Kidney (tissue), 13 donors: ENCODE measurements at regions not wholly inside any gene's neighbourhood (a gene's known extent, or its start where the extent isn't known, plus 50 kb on each side); places are given as distances from the start of the nearest gene placed in this dataset.

Source experiments
- DNase-seq, 5 donors: peaks; one replicate each; pipeline ENCODE4 v3.0.0-alpha.2; 2013 to 2020
- FAIRE-seq: peaks from 2 replicates; lab custom pipeline; 2012; peaks lifted over from hg19 to GRCh38; lab: Jason Lieb, UNC
- H3K27ac ChIP-seq, 2 donors: one replicate each; pipeline ENCODE4 v1.7.0; 2013; ENCODE audit warnings: low read depth in 2 of 2, low read length in 2 of 2, inconsistent platforms in 1 of 2
- H3K27me3 ChIP-seq: one replicate; pipeline ENCODE4 v1.7.1; 2013; ENCODE audit warnings: low read length, inconsistent platforms; ENCODE audit not compliant: control insufficient read depth, insufficient read depth
- H3K36me3 ChIP-seq, 3 donors: one replicate each; pipeline versions ENCODE4 v1.7.0 to v1.7.1; 2013; ENCODE audit warnings: low read length in 3 of 3, control low read depth in 1 of 3, inconsistent platforms in 1 of 3; ENCODE audit not compliant: insufficient read depth in 3 of 3, control insufficient read depth in 2 of 3
- H3K4me1 ChIP-seq, 3 donors: one replicate each; pipeline versions ENCODE4 v1.7.0 to v1.7.1; 2013; ENCODE audit warnings: low read length in 3 of 3, inconsistent platforms in 1 of 3, low read depth in 1 of 3; ENCODE audit not compliant: control insufficient read depth in 2 of 3, insufficient read depth in 2 of 3
- H3K4me3 ChIP-seq, 3 donors: one replicate each; pipeline versions ENCODE4 v1.7.0 to v1.8.1; 2013; ENCODE audit warnings: low read length in 3 of 3, control low read depth in 1 of 3, inconsistent platforms in 1 of 3
- H3K9ac ChIP-seq, 3 donors: one replicate each; pipeline versions ENCODE4 v1.7.0 to v1.7.1; 2013; ENCODE audit warnings: low read length in 3 of 3, control low read depth in 1 of 3, inconsistent platforms in 1 of 3
- H3K9me3 ChIP-seq, 3 donors: one replicate each; pipeline versions ENCODE4 v1.7.0 to v1.7.1; 2013; ENCODE audit warnings: low read length in 3 of 3, control low read depth in 1 of 3, inconsistent platforms in 1 of 3; ENCODE audit not compliant: control insufficient read depth in 2 of 3, insufficient read depth in 1 of 3
- intact Hi-C: fragments of 100-400 bp; cut with DNase I; formaldehyde crosslinking; loops from one replicate; pipeline ENCODE4 v1.11.1; 2022
- TF ChIP-seq, protein P1 (sequence below): IDR thresholded peaks from 3 replicates; pipeline ENCODE4 v1.5.1; 2012; ENCODE audit warnings: mild to moderate bottlenecking, moderate library complexity, borderline replicate concordance; ENCODE audit not compliant: insufficient read depth; ENCODE audit errors: extremely low read depth
- donor health status: control.
- donor health status: control.
- donor health status: control.
- donor health status: control.
- donor health status: control.
- donor health status: DM: yes; HTN: yes; CAD: no.
- donor health status: Normal renal cell carcinoma (clear cell type).

- FAIRE-seq (no peak), DNase-seq (no peak)
- Histone ChIP-seq H3K9ac (no peak overlapping the region), H3K4me3 (no peak overlapping the region), H3K27me3 (no peaks in the 10 kb centered on the region), H3K27ac (no peak overlapping the region), H3K9me3 (no peaks in the 10 kb centered on the region), H3K4me1 (peaks cover 0 to 7% (median 0%) of the 10 kb centered on the region in 3 donors), H3K36me3 (no peaks in the 10 kb centered on the region)
- intact Hi-C loops: no loop called here
- TF ChIP-seq, protein P1, sequence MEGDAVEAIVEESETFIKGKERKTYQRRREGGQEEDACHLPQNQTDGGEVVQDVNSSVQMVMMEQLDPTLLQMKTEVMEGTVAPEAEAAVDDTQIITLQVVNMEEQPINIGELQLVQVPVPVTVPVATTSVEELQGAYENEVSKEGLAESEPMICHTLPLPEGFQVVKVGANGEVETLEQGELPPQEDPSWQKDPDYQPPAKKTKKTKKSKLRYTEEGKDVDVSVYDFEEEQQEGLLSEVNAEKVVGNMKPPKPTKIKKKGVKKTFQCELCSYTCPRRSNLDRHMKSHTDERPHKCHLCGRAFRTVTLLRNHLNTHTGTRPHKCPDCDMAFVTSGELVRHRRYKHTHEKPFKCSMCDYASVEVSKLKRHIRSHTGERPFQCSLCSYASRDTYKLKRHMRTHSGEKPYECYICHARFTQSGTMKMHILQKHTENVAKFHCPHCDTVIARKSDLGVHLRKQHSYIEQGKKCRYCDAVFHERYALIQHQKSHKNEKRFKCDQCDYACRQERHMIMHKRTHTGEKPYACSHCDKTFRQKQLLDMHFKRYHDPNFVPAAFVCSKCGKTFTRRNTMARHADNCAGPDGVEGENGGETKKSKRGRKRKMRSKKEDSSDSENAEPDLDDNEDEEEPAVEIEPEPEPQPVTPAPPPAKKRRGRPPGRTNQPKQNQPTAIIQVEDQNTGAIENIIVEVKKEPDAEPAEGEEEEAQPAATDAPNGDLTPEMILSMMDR: no peak
Measured at GRCh38 chr5:54721951-54722654, 204.5 kb downstream of the SNX18 start.

- intact Hi-C loops: no loop called here
- FAIRE-seq: no peak
Measured at GRCh38 chr5:54721116-54721515, 203.6 kb downstream of the SNX18 start.

GRCh38 chr5:54720341-54720740 lies 202.8 kb downstream of the SNX18 start:
- Histone ChIP-seq H3K9me3 (no peaks in the 10 kb centered on the region), H3K4me1 (peaks cover 0 to 7% (median 0%) of the 10 kb centered on the region in 3 donors), H3K36me3 (no peaks in the 10 kb centered on the region), H3K27ac (no peak overlapping the region), H3K4me3 (no peak overlapping the region), H3K27me3 (no peaks in the 10 kb centered on the region), H3K9ac (no peak overlapping the region)
- TF ChIP-seq, protein P1: no peak
- no peak for FAIRE-seq
- intact Hi-C loops: no loop called here
- DNase-seq: no peak

More at GRCh38 chr5:54721116-54721515, 203.6 kb downstream of the SNX18 start:
- no peak for DNase-seq
- H3K4me3 ChIP-seq: no peak overlapping the region
- H3K27ac ChIP-seq: no peak overlapping the region
- H3K27me3 ChIP-seq: no peaks in the 10 kb centered on the region
- no peaks in the 10 kb centered on the region for H3K9me3 ChIP-seq
- H3K9ac ChIP-seq: no peak overlapping the region
- peaks cover 0 to 7% (median 0%) of the 10 kb centered on the region in 3 donors for H3K4me1 ChIP-seq
- H3K36me3 ChIP-seq: no peaks in the 10 kb centered on the region
- TF ChIP-seq, protein P1: no peak
